Gastrocnemius medialis (tissue), 4 donors: ENCODE measurements at regions not wholly inside any gene's neighbourhood (a gene's known extent, or its start where the extent isn't known, plus 50 kb on each side); places are given as distances from the start of the nearest gene placed in this dataset.

ENCODE experiments used
- POLR2A ChIP-seq, 2 donors: fragments of 450-650 bp; IDR thresholded peaks; one replicate each; pipeline ENCODE4 v1.6.1; 2017; ENCODE audit warnings: antibody characterized with exemption in 2 of 2, mild to moderate bottlenecking in 2 of 2, moderate library complexity in 2 of 2
- TF ChIP-seq, protein P1 (sequence below), 5 experiments: fragments of 450-650 bp in 3 of 5; fragments of 200-600 bp in 2 of 5; sonication (generic) in 2 of 5; IDR thresholded peaks in 4 of 5; conservative IDR thresholded peaks in 1 of 5; 1 replicate in 4 of 5; 2 replicates in 1 of 5; pipeline ENCODE4 v1.5.1; 2016 to 2019; ENCODE audit warnings: antibody characterized with exemption in 5 of 5, mild to moderate bottlenecking in 3 of 5, moderate library complexity in 3 of 5

DNA sequence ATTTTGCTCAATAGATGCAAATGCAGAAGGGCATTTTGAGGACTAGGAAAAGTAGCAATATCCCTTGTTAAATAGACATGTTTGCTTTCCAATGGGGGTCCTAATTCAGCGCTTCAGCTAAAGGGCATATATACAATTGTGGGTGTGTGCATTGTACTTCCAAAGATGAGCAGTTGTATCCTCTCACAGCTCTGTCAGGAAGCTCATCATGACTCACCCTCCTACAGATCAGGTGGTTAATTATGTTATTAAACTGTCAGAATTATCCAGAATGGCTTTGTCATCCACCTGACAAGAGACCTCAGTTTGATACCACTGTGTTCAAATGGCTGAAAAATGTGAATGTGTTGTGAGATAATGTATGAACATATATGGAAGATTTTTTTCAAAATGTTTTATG, 252.2 kb upstream of the MTNR1B start:
- TF ChIP-seq, protein P1, sequence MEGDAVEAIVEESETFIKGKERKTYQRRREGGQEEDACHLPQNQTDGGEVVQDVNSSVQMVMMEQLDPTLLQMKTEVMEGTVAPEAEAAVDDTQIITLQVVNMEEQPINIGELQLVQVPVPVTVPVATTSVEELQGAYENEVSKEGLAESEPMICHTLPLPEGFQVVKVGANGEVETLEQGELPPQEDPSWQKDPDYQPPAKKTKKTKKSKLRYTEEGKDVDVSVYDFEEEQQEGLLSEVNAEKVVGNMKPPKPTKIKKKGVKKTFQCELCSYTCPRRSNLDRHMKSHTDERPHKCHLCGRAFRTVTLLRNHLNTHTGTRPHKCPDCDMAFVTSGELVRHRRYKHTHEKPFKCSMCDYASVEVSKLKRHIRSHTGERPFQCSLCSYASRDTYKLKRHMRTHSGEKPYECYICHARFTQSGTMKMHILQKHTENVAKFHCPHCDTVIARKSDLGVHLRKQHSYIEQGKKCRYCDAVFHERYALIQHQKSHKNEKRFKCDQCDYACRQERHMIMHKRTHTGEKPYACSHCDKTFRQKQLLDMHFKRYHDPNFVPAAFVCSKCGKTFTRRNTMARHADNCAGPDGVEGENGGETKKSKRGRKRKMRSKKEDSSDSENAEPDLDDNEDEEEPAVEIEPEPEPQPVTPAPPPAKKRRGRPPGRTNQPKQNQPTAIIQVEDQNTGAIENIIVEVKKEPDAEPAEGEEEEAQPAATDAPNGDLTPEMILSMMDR (IDR thresholded peaks at IDR 0.05 in 4 of 5, conservative IDR thresholded peaks at IDR 0.05 in 1 of 5), result no peak
- TF ChIP-seq POLR2A (IDR thresholded peaks at IDR 0.05), result no peak
